Transverse colon (tissue), 4 donors: ENCODE measurements at regions not wholly inside any gene's neighbourhood (a gene's known extent, or its start where the extent isn't known, plus 50 kb on each side); places are given as distances from the start of the nearest gene placed in this dataset.

Experiments
- DNase-seq: peaks from one replicate; pipeline ENCODE4 v3.0.0-alpha.2; 2019
- H3K27ac ChIP-seq, 4 donors: fragments of 200-600 bp; sonication (generic); 2 replicates each; pipeline ENCODE4 v1.5.1; 2016 to 2018; ENCODE audit warnings: inconsistent platforms in 4 of 4
- H3K27me3 ChIP-seq: fragments of 200-600 bp; sonication (generic); 2 replicates; pipeline ENCODE4 v1.5.1; 2017; ENCODE audit warnings: inconsistent platforms
- H3K36me3 ChIP-seq, 4 donors: fragments of 200-600 bp; sonication (generic); 2 replicates each; pipeline ENCODE4 v1.5.1; 2017 to 2019; ENCODE audit warnings: inconsistent platforms in 4 of 4
- H3K4me1 ChIP-seq, 4 donors: fragments of 200-600 bp; sonication (generic); 2 replicates each; pipeline ENCODE4 v1.5.1; 2017 to 2020; ENCODE audit warnings: inconsistent platforms in 4 of 4
- H3K4me3 ChIP-seq, 4 donors: fragments of 200-600 bp; sonication (generic); 1 replicate in 1 of 4; 2 replicates in 3 of 4; pipeline versions ENCODE4 v1.5.1 to v1.6.1; 2017 to 2019; ENCODE audit warnings: inconsistent platforms in 4 of 4
- H3K9me3 ChIP-seq, 2 donors: fragments of 200-600 bp; sonication (generic); 2 replicates each; pipeline ENCODE4 v1.5.1; 2017 to 2019; ENCODE audit warnings: inconsistent platforms in 2 of 2
- CTCF ChIP-seq, 5 experiments: fragments of 200-600 bp in 3 of 5; fragments of 450-650 bp in 2 of 5; sonication (generic) in 3 of 5; IDR thresholded peaks; 1 replicate in 2 of 5; 2 replicates in 3 of 5; pipeline ENCODE4 v1.5.1; 2016 to 2017; ENCODE audit warnings: antibody characterized with exemption in 5 of 5, inconsistent platforms in 3 of 5, mild to moderate bottlenecking in 2 of 5, moderate library complexity in 1 of 5
- EP300 ChIP-seq: sonication (generic); formaldehyde crosslinking; IDR thresholded peaks from one replicate; pipeline ENCODE4 v1.6.1; 2017; ENCODE audit warnings: antibody characterized with exemption, low read depth
- POLR2A ChIP-seq: fragments of 450-650 bp; IDR thresholded peaks from one replicate; pipeline ENCODE4 v1.6.1; 2016; ENCODE audit warnings: antibody characterized with exemption, mild to moderate bottlenecking, moderate library complexity
- POLR2AphosphoS5 ChIP-seq, 3 donors: sonication (generic); formaldehyde crosslinking; IDR thresholded peaks; one replicate each; pipeline ENCODE4 v1.6.1; 2016; ENCODE audit warnings: antibody characterized with exemption in 3 of 3
- WGBS, 2 donors: methylation state at CpG; one replicate each; pipeline ENCODE4 v1.1.5; 2018; ENCODE audit warnings: low coverage in 1 of 2; 5-methylcytosine and 5-hydroxymethylcytosine counted together
- in situ Hi-C, 4 donors: fragments of 200-750 bp; cut with MboI; loops; one replicate each; pipeline versions ENCODE4 v1.15.0 to v1.15.1; 2017; ENCODE audit warnings: low sequenced_read_pairs in 3 of 4, low pct_ligation_motif_present in 1 of 4, low pct_unique_long_range_greater_than_20kb in 1 of 4
- intact Hi-C: fragments of 100-400 bp; cut with DNase I; formaldehyde crosslinking; loops from one replicate; pipeline ENCODE4 v1.15.1; 2023; ENCODE audit warnings: low total_unique reads

GRCh38 chr12:88866881-88867280 is 286.6 kb upstream of the KITLG start:
- no peak for DNase-seq
- no peak for TF ChIP-seq POLR2AphosphoS5 (IDR thresholded peaks at IDR 0.05)
- TF ChIP-seq CTCF (IDR thresholded peaks at IDR 0.05): no peak
- TF ChIP-seq EP300: no peak
- no peak for TF ChIP-seq POLR2A
- Histone ChIP-seq H3K27me3 (no peaks in the 10 kb centered on the region), H3K27ac (no peak overlapping the region), H3K4me1 (no peaks in the 10 kb centered on the region), H3K9me3 (no peaks in the 10 kb centered on the region), H3K36me3 (no peaks in the 10 kb centered on the region), H3K4me3 (no peak overlapping the region)
- intact Hi-C loops: no loop called here
- in situ Hi-C loops: no loop called here
- WGBS, 2 donors: 78 to 85% methylated on average over 4 of the region's 4 CpGs

GRCh38 chr12:88865537-88865936 is 285.3 kb upstream of the KITLG start:
- Histone ChIP-seq H3K4me3 (no peak overlapping the region), H3K36me3 (no peaks in the 10 kb centered on the region), H3K9me3 (no peaks in the 10 kb centered on the region), H3K4me1 (no peaks in the 10 kb centered on the region), H3K27me3 (no peaks in the 10 kb centered on the region), H3K27ac (no peak overlapping the region)
- intact Hi-C loops (no loop called here), in situ Hi-C loops (no loop called here)
- no peak for TF ChIP-seq EP300
- no peak for TF ChIP-seq CTCF (IDR thresholded peaks at IDR 0.05)
- no peak for TF ChIP-seq POLR2A
- TF ChIP-seq POLR2AphosphoS5 (IDR thresholded peaks at IDR 0.05): no peak
- WGBS, 2 donors: 96 to 100% methylated on average over 1 of the region's 1 CpG
- no peak for DNase-seq

- no peak for TF ChIP-seq POLR2A
- TF ChIP-seq CTCF (IDR thresholded peaks at IDR 0.05): no peak
- no peak for TF ChIP-seq EP300
- TF ChIP-seq POLR2AphosphoS5 (IDR thresholded peaks at IDR 0.05): no peak
- H3K4me3 ChIP-seq: no peak overlapping the region
- no peak for DNase-seq
- no peaks in the 10 kb centered on the region for H3K36me3 ChIP-seq
- H3K9me3 ChIP-seq: no peaks in the 10 kb centered on the region
- H3K27me3 ChIP-seq: no peaks in the 10 kb centered on the region
- intact Hi-C loops: no loop called here
- no peaks in the 10 kb centered on the region for H3K4me1 ChIP-seq
- 72 to 77% methylated on average over 4 of the region's 4 CpGs for WGBS, 2 donors
- no peak overlapping the region for H3K27ac ChIP-seq
- in situ Hi-C loops: no loop called here
Observed at GRCh38 chr12:88860851-88861250, 280.6 kb upstream of the KITLG start.

- Histone ChIP-seq H3K27me3 (no peaks in the 10 kb centered on the region), H3K4me1 (no peaks in the 10 kb centered on the region), H3K36me3 (no peaks in the 10 kb centered on the region), H3K4me3 (no peak overlapping the region), H3K27ac (no peak overlapping the region), H3K9me3 (no peaks in the 10 kb centered on the region)
- intact Hi-C loops: no loop called here
- WGBS, 2 donors: 63 to 72% methylated on average over 2 of the region's 2 CpGs
- DNase-seq: no peak
- TF ChIP-seq POLR2AphosphoS5 (IDR thresholded peaks at IDR 0.05): no peak
- no peak for TF ChIP-seq CTCF (IDR thresholded peaks at IDR 0.05)
- no peak for TF ChIP-seq EP300
- no peak for TF ChIP-seq POLR2A
- in situ Hi-C loops: no loop called here
Observed at GRCh38 chr12:88856201-88856600, 275.9 kb upstream of the KITLG start.
